ENCODE measurements at regions not wholly inside any gene's neighbourhood (a gene's known extent, or its start where the extent isn't known, plus 50 kb on each side); places are given as distances from the start of the nearest gene placed in this dataset.

DNA sequence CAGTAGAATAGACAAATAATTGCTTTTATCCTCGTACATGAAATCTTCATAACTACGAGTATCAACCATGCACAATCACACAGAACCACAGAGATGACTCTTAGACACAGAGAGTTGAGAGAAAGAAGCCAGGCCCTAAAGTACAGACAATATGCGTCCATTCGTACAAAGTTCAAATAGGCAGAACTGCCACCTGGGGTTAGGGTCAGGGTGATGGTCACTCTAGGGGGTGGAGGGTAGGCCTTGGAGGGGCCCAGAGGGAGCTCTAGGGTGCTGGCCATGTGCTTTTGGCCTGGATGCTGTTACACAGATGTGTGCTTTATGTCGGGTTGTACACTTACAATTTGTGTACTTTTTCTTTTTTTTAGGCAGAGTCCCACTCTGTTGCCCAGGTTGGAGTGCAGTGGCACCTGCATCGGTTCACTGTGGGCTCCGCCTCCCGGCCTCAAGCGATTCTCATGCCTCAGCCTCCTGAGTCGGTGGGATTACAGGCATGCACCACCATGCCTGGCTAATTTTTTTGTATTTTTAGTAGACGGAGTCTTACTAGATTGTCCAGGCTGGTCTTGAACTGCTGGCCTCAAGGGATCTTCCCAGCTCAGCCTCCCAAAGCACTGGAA lies 65.9 kb upstream of the KLF13 start:
- intact Hi-C loops (cut with DNase I): no loop called here
- peak in 1 of 2 donors; percentile 38 for DNase-seq (ENCODE audit: low spot score in 2 of 2)
- H3K4me3 ChIP-seq: no peak overlapping the region
- H3K4me1 ChIP-seq: no peaks in the 10 kb centered on the region
- H3K27me3 ChIP-seq: no peaks in the 10 kb centered on the region
- H3K9me3 ChIP-seq: no peaks in the 10 kb centered on the region
- TF ChIP-seq, protein P1, sequence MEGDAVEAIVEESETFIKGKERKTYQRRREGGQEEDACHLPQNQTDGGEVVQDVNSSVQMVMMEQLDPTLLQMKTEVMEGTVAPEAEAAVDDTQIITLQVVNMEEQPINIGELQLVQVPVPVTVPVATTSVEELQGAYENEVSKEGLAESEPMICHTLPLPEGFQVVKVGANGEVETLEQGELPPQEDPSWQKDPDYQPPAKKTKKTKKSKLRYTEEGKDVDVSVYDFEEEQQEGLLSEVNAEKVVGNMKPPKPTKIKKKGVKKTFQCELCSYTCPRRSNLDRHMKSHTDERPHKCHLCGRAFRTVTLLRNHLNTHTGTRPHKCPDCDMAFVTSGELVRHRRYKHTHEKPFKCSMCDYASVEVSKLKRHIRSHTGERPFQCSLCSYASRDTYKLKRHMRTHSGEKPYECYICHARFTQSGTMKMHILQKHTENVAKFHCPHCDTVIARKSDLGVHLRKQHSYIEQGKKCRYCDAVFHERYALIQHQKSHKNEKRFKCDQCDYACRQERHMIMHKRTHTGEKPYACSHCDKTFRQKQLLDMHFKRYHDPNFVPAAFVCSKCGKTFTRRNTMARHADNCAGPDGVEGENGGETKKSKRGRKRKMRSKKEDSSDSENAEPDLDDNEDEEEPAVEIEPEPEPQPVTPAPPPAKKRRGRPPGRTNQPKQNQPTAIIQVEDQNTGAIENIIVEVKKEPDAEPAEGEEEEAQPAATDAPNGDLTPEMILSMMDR (IDR thresholded peaks at IDR 0.05): no peak
- H3K36me3 ChIP-seq: no peaks in the 10 kb centered on the region
- no peak overlapping the region for H3K27ac ChIP-seq

DNA sequence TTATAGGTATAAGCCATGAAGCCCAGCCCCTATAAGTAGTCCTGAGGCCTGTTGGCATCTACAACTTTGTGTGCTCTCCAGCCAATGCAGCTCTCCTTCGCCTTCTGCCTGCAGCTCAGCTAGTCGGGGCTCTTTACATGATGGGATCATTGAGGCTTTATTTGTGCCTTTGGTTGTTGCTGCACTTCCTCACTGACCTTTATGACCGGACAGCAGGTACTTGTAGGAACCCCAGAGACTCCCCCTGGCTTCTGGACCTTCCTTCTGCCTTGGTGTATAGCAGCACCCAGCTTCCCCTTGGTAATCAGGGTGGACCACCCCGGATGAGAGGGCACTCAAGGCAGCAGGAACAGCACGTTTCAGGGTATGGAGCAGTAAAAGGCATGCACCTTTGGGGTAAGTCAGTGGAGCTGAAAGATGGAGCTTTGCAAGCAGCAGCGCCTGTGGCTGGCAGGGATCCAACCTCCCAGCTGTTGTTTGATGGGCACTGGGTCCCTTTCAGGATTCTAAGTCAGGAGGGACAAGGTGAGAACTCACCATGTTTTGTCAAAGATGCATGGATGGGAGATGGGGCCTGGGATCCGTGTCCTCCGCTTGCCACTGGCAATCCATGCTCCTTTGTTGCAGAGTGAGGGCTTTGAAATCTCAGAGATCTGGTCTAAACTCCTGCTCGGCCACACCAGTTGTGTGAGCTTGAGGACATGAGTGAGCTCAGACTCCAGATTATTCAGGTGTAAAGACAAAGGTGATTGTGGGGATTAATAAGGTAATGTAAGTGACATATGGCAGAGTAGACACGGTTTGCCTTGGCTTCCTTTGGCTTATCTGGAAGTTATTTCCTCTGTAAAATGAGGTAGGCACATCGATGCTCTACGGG lies 65.1 kb upstream of the KLF13 start:
- intact Hi-C loops (cut with DNase I): no loop called here
- TF ChIP-seq, protein P1 (IDR thresholded peaks at IDR 0.05): no peak
- no peaks in the 10 kb centered on the region for H3K9me3 ChIP-seq
- peak in 1 of 2 donors; percentile 62 for DNase-seq (ENCODE audit: low spot score in 2 of 2)
- H3K27me3 ChIP-seq: no peaks in the 10 kb centered on the region
- H3K36me3 ChIP-seq: no peaks in the 10 kb centered on the region
- H3K4me1 ChIP-seq: no peaks in the 10 kb centered on the region
- no peak overlapping the region for H3K27ac ChIP-seq
- no peak overlapping the region for H3K4me3 ChIP-seq

DNA sequence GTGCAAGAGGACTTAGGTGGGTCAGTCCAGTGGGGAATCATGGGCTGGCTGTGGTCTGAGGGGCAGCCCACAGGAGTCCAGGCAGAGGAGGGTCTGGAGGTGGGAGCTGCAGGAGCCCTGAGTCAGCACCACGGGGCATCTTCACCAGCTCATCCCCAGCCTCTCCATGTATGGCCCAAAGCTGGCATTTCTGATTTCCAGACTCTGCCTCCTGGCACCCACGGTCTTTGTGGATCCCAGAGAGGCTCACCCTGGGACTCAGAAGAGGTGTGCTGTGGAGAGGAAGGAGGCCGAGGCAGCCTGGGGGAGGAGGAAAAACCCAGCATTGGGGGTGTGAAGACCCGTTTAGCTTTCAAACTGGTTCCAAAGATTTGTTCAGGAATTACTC lies 64.5 kb upstream of the KLF13 start:
- no peaks in the 10 kb centered on the region for H3K27me3 ChIP-seq
- H3K27ac ChIP-seq: no peak overlapping the region
- intact Hi-C loops (cut with DNase I): no loop called here
- no peak overlapping the region for H3K4me3 ChIP-seq
- no peaks in the 10 kb centered on the region for H3K4me1 ChIP-seq
- no peaks in the 10 kb centered on the region for H3K9me3 ChIP-seq
- H3K36me3 ChIP-seq: no peaks in the 10 kb centered on the region
- TF ChIP-seq, protein P1 (IDR thresholded peaks at IDR 0.05): no peak
- peak in 1 of 2 donors; percentile 56 for DNase-seq (ENCODE audit: low spot score in 2 of 2)

DNA sequence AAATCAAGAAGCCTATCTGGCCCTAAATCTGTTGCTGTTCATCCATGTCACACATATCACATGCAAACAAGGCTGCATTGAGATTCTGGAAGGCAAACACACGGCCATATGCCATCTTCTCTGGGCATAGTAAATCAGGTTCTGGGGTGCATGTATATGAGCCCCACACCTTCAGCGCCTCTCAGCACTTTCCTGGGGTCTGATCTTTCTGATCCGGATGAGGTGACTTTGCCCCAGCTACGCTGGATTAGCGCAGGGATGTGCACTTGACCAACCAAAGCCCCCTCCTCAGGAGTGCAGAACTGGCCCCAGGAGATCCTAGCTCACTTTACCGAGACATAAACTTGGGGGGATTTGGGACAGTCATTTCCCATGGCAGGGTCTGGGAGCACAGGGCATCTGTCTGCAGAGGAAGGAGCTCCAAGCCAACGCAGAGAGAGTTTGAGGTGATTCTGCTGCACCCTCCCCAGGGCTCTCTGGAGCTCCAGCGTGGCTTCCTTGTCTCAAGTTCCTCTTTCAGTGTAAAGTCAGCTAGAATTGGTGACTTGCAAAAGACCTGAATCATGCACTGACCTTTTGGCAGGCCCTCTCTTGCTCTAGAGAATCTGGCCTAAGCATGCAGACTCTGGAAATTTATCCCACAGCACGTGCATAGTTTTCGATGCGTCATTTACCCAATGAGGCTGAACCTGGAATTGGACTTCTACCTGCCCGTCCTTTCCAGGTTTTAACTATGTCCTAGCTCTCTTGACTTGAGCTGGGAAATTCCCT lies 63.5 kb upstream of the KLF13 start:
- Histone ChIP-seq H3K9me3 (no peaks in the 10 kb centered on the region), H3K27ac (peak overlapping the region in 1 of 2 donors; percentile 44), H3K4me3 (no peak overlapping the region), H3K36me3 (no peaks in the 10 kb centered on the region), H3K27me3 (no peaks in the 10 kb centered on the region), H3K4me1 (no peaks in the 10 kb centered on the region)
- intact Hi-C loops (cut with DNase I): no loop called here
- TF ChIP-seq, protein P1 (IDR thresholded peaks at IDR 0.05): no peak
- DNase-seq (ENCODE audit: low spot score in 2 of 2): peak in 1 of 2 donors; percentile 70

DNA sequence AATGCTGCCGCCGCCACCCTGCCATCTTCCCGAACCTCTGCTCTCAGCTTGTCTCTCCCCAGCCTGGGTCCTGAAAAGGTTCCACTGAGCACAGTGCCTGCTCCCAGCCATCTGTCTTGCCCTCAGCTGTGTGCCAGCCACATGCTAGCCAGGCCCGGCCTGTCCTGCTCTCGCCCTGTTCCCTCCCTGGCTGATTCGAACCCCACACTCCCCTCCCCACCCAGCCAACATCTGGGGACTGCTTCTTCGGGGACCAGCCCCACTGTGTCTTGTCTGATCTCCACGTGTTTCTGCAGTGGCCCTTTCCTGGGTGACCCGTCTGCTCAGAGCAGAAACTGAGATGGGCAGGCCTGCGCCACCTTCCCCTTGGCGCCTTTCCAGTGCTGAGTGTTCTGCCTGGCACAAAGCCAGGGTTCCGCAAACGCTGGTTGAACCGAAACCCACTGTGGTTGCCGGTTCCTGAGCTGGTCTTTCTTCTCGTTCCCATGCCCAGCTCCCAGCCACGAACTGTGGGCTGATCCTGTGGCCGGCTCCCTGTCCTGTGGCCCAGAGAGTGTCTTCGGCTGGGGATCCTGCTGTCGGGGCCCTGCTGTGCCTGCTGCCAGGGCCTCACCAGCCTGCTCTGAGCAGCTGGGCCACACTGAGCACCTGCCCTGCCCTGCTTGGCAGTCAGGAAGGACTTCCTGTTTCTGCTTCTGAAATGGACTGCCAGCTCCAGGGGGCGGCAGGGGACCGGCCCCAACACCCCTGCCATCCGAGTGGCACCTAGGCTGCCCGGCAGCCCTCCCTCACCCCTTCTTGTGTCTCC lies 62.7 kb upstream of the KLF13 start:
- Histone ChIP-seq H3K4me1 (no peaks in the 10 kb centered on the region), H3K36me3 (no peaks in the 10 kb centered on the region), H3K27me3 (no peaks in the 10 kb centered on the region), H3K4me3 (no peak overlapping the region), H3K9me3 (no peaks in the 10 kb centered on the region), H3K27ac (peak overlapping the region in 1 of 2 donors; percentile 44)
- TF ChIP-seq, protein P1 (IDR thresholded peaks at IDR 0.05): no peak
- intact Hi-C loops (cut with DNase I): no loop called here
- DNase-seq (ENCODE audit: low spot score in 2 of 2): peak in 1 of 2 donors; percentile 82

All from ascending aorta (tissue), 2 donors.